Neural cell (in vitro differentiated cells): ENCODE measurements at regions not wholly inside any gene's neighbourhood (a gene's known extent, or its start where the extent isn't known, plus 50 kb on each side); places are given as distances from the start of the nearest gene placed in this dataset.

Source experiments
- CTCF ChIP-seq: fragments of 450-650 bp; IDR thresholded peaks from 2 replicates; pipeline ENCODE4 v1.5.1; 2014; ENCODE audit warnings: antibody characterized with exemption, mild to moderate bottlenecking, moderate library complexity; ENCODE audit not compliant: poor library complexity, severe bottlenecking
- EP300 ChIP-seq: fragments of 450-650 bp; conservative IDR thresholded peaks from 2 replicates; pipeline ENCODE4 v1.6.1; 2014; ENCODE audit warnings: antibody characterized with exemption, mild to moderate bottlenecking, moderate library complexity; ENCODE audit not compliant: poor library complexity, severe bottlenecking
- EZH2 ChIP-seq: fragments of 200-600, 300-800 bp; shearing (Covaris generic), sonication (generic); IDR thresholded peaks from 2 replicates; pipeline ENCODE4 v1.6.1; 2014; ENCODE audit warnings: antibody characterized with exemption, low read length, borderline replicate concordance, mild to moderate bottlenecking; ENCODE audit not compliant: insufficient read depth, poor library complexity, severe bottlenecking
- MXI1 ChIP-seq: fragments of 450-650 bp; conservative IDR thresholded peaks from 2 replicates; pipeline ENCODE4 v1.6.1; 2014; ENCODE audit warnings: antibody characterized with exemption, mild to moderate bottlenecking; ENCODE audit not compliant: poor library complexity, severe bottlenecking
- POLR2AphosphoS5 ChIP-seq: IDR thresholded peaks from 2 replicates; pipeline ENCODE4 v1.6.1; 2012
- RAD21 ChIP-seq: fragments of 450-650 bp; conservative IDR thresholded peaks from 2 replicates; pipeline ENCODE4 v1.6.1; 2014; ENCODE audit warnings: antibody characterized with exemption, mild to moderate bottlenecking, moderate library complexity
- SMC3 ChIP-seq: fragments of 450-650 bp; conservative IDR thresholded peaks from 2 replicates; pipeline ENCODE4 v1.6.1; 2014; ENCODE audit warnings: antibody characterized with exemption, mild to moderate bottlenecking, moderate library complexity; ENCODE audit not compliant: poor library complexity
- TAF1 ChIP-seq: IDR thresholded peaks from 2 replicates; pipeline ENCODE4 v1.6.1; 2012; ENCODE audit warnings: low read depth

GRCh38 chr11:71068963-71069362, 183.4 kb downstream of the SHANK2 start:
- TF ChIP-seq CTCF (no peak), RAD21 (no peak), EZH2 (no peak), POLR2AphosphoS5 (no peak), EP300 (no peak), TAF1 (no peak), SMC3 (no peak), MXI1 (no peak)
